ENCODE measurements at regions not wholly inside any gene's neighbourhood (a gene's known extent, or its start where the extent isn't known, plus 50 kb on each side); places are given as distances from the start of the nearest gene placed in this dataset.

- Histone ChIP-seq H4K20me1 (ENCODE audit: insufficient read depth, low read depth, low read length) (no peaks in the 10 kb centered on the region), H3K9me2 (replicated peaks; ENCODE audit: insufficient read depth, low read length) (no peaks in the 10 kb centered on the region), H3K9me3 (ENCODE audit: low read length) (no peaks in the 10 kb centered on the region), H3K27ac (ENCODE audit: low read length) (no peak overlapping the region), H3K27me3 (ENCODE audit: low read length) (no peaks in the 10 kb centered on the region), H2AFZ (ENCODE audit: low read length) (no peak overlapping the region), H3K4me3 (ENCODE audit: low read length) (no peak overlapping the region), H3K79me2 (ENCODE audit: low read length) (no peaks in the 10 kb centered on the region), H3K9ac (ENCODE audit: low read length) (no peak overlapping the region), H3K36me3 (ENCODE audit: insufficient read depth, low read length) (no peaks in the 10 kb centered on the region), H3K4me2 (ENCODE audit: low read depth, low read length, poor library complexity, severe bottlenecking) (no peak overlapping the region), H3K4me1 (ENCODE audit: low read length) (peaks cover 5% of the 10 kb centered on the region; the same call in 1 of the 2 replicates)
- no peak for DNase-seq
Observed at GRCh38 chr22:48555606-48556005, 1272.1 kb downstream of the BRD1 start.

DNA sequence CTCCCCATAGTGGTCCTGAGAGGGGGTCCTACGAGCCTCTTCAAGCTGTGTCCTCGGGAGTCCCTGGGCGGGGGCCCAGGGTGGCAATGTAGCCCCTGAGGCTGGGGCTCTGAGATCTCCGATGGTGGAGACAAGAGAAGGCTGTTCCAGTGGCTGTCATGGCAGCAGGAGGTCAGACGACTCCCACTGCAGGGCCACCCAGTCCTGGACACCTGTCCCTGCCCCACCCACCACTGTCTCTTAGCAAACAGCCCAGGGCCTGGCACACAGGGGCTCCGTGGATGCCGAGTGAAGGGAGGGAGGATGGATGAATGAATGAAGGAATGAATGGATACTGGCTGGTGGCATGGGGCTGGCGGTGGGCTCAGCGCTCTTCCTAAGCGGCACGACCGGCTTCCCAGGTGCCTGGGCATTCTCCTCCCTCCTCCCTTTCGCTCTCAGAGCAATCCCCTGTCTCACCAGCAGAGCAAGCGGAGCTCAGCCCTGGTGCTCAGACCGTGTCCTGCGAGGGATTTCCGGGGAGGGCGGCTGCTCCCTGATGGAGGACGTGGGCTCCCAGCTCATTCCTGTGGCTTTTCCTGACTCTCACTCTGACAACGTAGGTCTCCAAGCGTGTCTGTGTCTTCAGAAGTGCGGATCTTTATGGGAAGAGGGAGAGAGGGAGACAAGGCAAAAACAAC, 1272.6 kb downstream of the BRD1 start:
- Histone ChIP-seq H3K4me2 (ENCODE audit: low read depth, low read length, poor library complexity, severe bottlenecking) (no peak overlapping the region), H3K9me2 (replicated peaks; ENCODE audit: insufficient read depth, low read length) (no peaks in the 10 kb centered on the region), H3K4me1 (ENCODE audit: low read length) (peaks cover 5% of the 10 kb centered on the region; the same call in 1 of the 2 replicates), H3K79me2 (ENCODE audit: low read length) (no peaks in the 10 kb centered on the region), H3K27ac (ENCODE audit: low read length) (no peak overlapping the region), H3K9me3 (ENCODE audit: low read length) (no peaks in the 10 kb centered on the region), H3K27me3 (ENCODE audit: low read length) (no peaks in the 10 kb centered on the region), H3K36me3 (ENCODE audit: insufficient read depth, low read length) (no peaks in the 10 kb centered on the region), H2AFZ (ENCODE audit: low read length) (no peak overlapping the region), H3K9ac (ENCODE audit: low read length) (no peak overlapping the region), H4K20me1 (ENCODE audit: insufficient read depth, low read depth, low read length) (no peaks in the 10 kb centered on the region), H3K4me3 (ENCODE audit: low read length) (no peak overlapping the region)
- no peak for DNase-seq

DNA sequence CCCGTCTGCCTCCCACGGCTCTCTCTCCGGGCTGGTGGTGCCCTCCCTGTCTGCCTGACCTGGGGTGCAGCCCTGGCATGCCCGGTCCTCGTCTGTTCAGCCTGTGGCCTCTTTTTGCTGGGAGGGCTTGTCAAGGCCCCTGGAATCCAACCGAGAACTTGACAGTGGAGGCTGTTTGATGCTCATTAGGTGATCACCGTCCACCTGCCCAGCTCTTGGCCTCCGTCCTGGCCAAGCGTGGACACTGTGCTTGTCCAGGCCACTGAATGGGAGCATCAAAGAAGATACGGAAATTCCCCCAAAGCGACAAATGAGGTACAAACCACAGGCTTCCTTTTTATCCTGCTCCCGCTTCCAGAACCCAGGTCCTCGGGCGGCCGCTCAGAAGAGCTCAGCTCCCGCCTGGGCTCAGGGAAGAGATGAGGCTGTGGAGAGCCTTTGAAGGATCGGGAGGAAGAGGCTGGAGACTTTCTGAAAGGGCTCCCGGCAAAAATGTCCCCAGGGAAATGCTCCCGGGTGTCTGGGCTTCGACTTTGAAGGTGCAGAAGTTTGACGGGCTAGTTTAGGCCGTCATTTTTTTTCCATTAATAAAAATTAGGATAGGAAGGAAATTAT, 1273.9 kb downstream of the BRD1 start:
- Histone ChIP-seq H3K27me3 (ENCODE audit: low read length) (no peaks in the 10 kb centered on the region), H3K4me2 (ENCODE audit: low read depth, low read length, poor library complexity, severe bottlenecking) (no peak overlapping the region), H3K9ac (ENCODE audit: low read length) (no peak overlapping the region), H3K9me3 (ENCODE audit: low read length) (no peaks in the 10 kb centered on the region), H3K9me2 (replicated peaks; ENCODE audit: insufficient read depth, low read length) (no peaks in the 10 kb centered on the region), H3K27ac (ENCODE audit: low read length) (no peak overlapping the region), H3K36me3 (ENCODE audit: insufficient read depth, low read length) (no peaks in the 10 kb centered on the region), H2AFZ (ENCODE audit: low read length) (no peak overlapping the region), H4K20me1 (ENCODE audit: insufficient read depth, low read depth, low read length) (no peaks in the 10 kb centered on the region), H3K79me2 (ENCODE audit: low read length) (no peaks in the 10 kb centered on the region), H3K4me3 (ENCODE audit: low read length) (no peak overlapping the region), H3K4me1 (ENCODE audit: low read length) (peaks cover 5% of the 10 kb centered on the region; the same call in 1 of the 2 replicates)
- DNase-seq, result no peak

GRCh38 chr22:48553119-48553518, 1274.6 kb downstream of the BRD1 start:
- Histone ChIP-seq H2AFZ (ENCODE audit: low read length) (no peak overlapping the region), H3K27me3 (ENCODE audit: low read length) (no peaks in the 10 kb centered on the region), H3K4me3 (ENCODE audit: low read length) (no peak overlapping the region), H3K79me2 (ENCODE audit: low read length) (no peaks in the 10 kb centered on the region), H4K20me1 (ENCODE audit: insufficient read depth, low read depth, low read length) (no peaks in the 10 kb centered on the region), H3K4me2 (ENCODE audit: low read depth, low read length, poor library complexity, severe bottlenecking) (no peak overlapping the region), H3K36me3 (ENCODE audit: insufficient read depth, low read length) (no peaks in the 10 kb centered on the region), H3K9me3 (ENCODE audit: low read length) (no peaks in the 10 kb centered on the region), H3K9ac (ENCODE audit: low read length) (no peak overlapping the region), H3K4me1 (ENCODE audit: low read length) (peaks cover 5% of the 10 kb centered on the region; the same call in 1 of the 2 replicates), H3K27ac (ENCODE audit: low read length) (no peak overlapping the region), H3K9me2 (replicated peaks; ENCODE audit: insufficient read depth, low read length) (no peaks in the 10 kb centered on the region)
- no peak for DNase-seq

DNA sequence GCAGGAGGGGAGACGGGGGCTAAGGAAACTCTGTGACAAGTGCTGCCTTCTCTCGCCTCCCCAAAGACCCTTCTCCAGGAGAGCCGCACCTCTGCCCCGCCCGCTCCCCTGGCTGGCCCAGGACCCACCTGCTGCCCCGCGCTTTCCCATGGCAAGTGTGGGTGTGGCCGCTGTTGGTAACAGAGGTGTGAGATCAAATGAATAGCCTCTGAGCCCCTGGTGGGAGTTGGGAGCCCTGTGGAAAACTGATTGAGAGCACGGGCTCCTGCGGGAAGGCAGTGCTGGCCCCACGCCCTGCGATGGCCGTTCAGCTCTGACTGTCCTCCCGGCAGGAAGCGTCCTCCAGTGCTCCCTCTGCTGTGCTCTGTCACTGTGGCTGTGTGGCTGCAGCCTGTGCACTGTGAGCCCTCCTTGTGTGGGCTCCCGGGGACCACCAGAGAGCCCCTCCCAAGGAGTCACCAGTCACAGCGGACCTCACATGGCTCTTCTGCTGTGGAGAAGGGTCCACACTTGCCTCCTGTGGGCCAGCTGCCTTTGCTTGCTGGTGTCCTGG, 1275.9 kb downstream of the BRD1 start:
- Histone ChIP-seq H3K27me3 (ENCODE audit: low read length) (no peaks in the 10 kb centered on the region), H3K36me3 (ENCODE audit: insufficient read depth, low read length) (no peaks in the 10 kb centered on the region), H3K4me3 (ENCODE audit: low read length) (no peak overlapping the region), H3K9me2 (replicated peaks; ENCODE audit: insufficient read depth, low read length) (no peaks in the 10 kb centered on the region), H3K9ac (ENCODE audit: low read length) (no peak overlapping the region), H3K4me2 (ENCODE audit: low read depth, low read length, poor library complexity, severe bottlenecking) (no peak overlapping the region), H3K4me1 (ENCODE audit: low read length) (peaks cover 5% of the 10 kb centered on the region; the same call in 1 of the 2 replicates), H3K79me2 (ENCODE audit: low read length) (no peaks in the 10 kb centered on the region), H3K27ac (ENCODE audit: low read length) (no peak overlapping the region), H2AFZ (ENCODE audit: low read length) (no peak overlapping the region), H4K20me1 (ENCODE audit: insufficient read depth, low read depth, low read length) (no peaks in the 10 kb centered on the region), H3K9me3 (ENCODE audit: low read length) (no peaks in the 10 kb centered on the region)
- DNase-seq, result no peak

GRCh38 chr22:48551061-48551460, 1276.6 kb downstream of the BRD1 start:
- H3K27ac ChIP-seq (ENCODE audit: low read length), result no peak overlapping the region
- no peaks in the 10 kb centered on the region for H4K20me1 ChIP-seq (ENCODE audit: insufficient read depth, low read depth, low read length)
- H3K4me2 ChIP-seq (ENCODE audit: low read depth, low read length, poor library complexity, severe bottlenecking), result no peak overlapping the region
- no peak overlapping the region for H3K4me3 ChIP-seq (ENCODE audit: low read length)
- no peaks in the 10 kb centered on the region for H3K27me3 ChIP-seq (ENCODE audit: low read length)
- H3K9me3 ChIP-seq (ENCODE audit: low read length), result no peaks in the 10 kb centered on the region
- no peaks in the 10 kb centered on the region for H3K36me3 ChIP-seq (ENCODE audit: insufficient read depth, low read length)
- DNase-seq, result no peak
- H3K4me1 ChIP-seq (ENCODE audit: low read length), result peaks cover 5% of the 10 kb centered on the region; the same call in 1 of the 2 replicates
- H2AFZ ChIP-seq (ENCODE audit: low read length), result no peak overlapping the region
- no peaks in the 10 kb centered on the region for H3K79me2 ChIP-seq (ENCODE audit: low read length)
- no peak overlapping the region for H3K9ac ChIP-seq (ENCODE audit: low read length)
- H3K9me2 ChIP-seq (replicated peaks; ENCODE audit: insufficient read depth, low read length), result no peaks in the 10 kb centered on the region

- no peak overlapping the region for H3K27ac ChIP-seq (ENCODE audit: low read length)
- DNase-seq, result no peak
- H3K79me2 ChIP-seq (ENCODE audit: low read length), result no peaks in the 10 kb centered on the region
- H4K20me1 ChIP-seq (ENCODE audit: insufficient read depth, low read depth, low read length), result peaks cover 6% of the 10 kb centered on the region; the same call in 1 of the 2 replicates
- H3K27me3 ChIP-seq (ENCODE audit: low read length), result no peaks in the 10 kb centered on the region
- H2AFZ ChIP-seq (ENCODE audit: low read length), result no peak overlapping the region
- H3K4me3 ChIP-seq (ENCODE audit: low read length), result no peak overlapping the region
- no peaks in the 10 kb centered on the region for H3K9me2 ChIP-seq (replicated peaks; ENCODE audit: insufficient read depth, low read length)
- peaks cover 5% of the 10 kb centered on the region; the same call in 1 of the 2 replicates for H3K4me1 ChIP-seq (ENCODE audit: low read length)
- no peak overlapping the region for H3K4me2 ChIP-seq (ENCODE audit: low read depth, low read length, poor library complexity, severe bottlenecking)
- no peaks in the 10 kb centered on the region for H3K9me3 ChIP-seq (ENCODE audit: low read length)
- no peak overlapping the region for H3K9ac ChIP-seq (ENCODE audit: low read length)
- no peaks in the 10 kb centered on the region for H3K36me3 ChIP-seq (ENCODE audit: insufficient read depth, low read length)
Observed at GRCh38 chr22:48548391-48548790, 1279.3 kb downstream of the BRD1 start.

GRCh38 chr22:48547971-48548370, 1279.7 kb downstream of the BRD1 start:
- no peak for DNase-seq
- H3K4me3 ChIP-seq (ENCODE audit: low read length), result no peak overlapping the region
- no peaks in the 10 kb centered on the region for H3K9me3 ChIP-seq (ENCODE audit: low read length)
- no peaks in the 10 kb centered on the region for H3K79me2 ChIP-seq (ENCODE audit: low read length)
- H3K9ac ChIP-seq (ENCODE audit: low read length), result no peak overlapping the region
- H4K20me1 ChIP-seq (ENCODE audit: insufficient read depth, low read depth, low read length), result peaks cover 7% of the 10 kb centered on the region; the same call in 1 of the 2 replicates
- no peak overlapping the region for H3K4me2 ChIP-seq (ENCODE audit: low read depth, low read length, poor library complexity, severe bottlenecking)
- H3K9me2 ChIP-seq (replicated peaks; ENCODE audit: insufficient read depth, low read length), result no peaks in the 10 kb centered on the region
- peaks cover 5% of the 10 kb centered on the region; the same call in 1 of the 2 replicates for H3K4me1 ChIP-seq (ENCODE audit: low read length)
- H3K27me3 ChIP-seq (ENCODE audit: low read length), result no peaks in the 10 kb centered on the region
- H3K36me3 ChIP-seq (ENCODE audit: insufficient read depth, low read length), result no peaks in the 10 kb centered on the region
- no peak overlapping the region for H2AFZ ChIP-seq (ENCODE audit: low read length)
- no peak overlapping the region for H3K27ac ChIP-seq (ENCODE audit: low read length)

All from Karpas-422 (cell line).